GM23338 (cell line): ENCODE measurements at regions not wholly inside any gene's neighbourhood (a gene's known extent, or its start where the extent isn't known, plus 50 kb on each side); places are given as distances from the start of the nearest gene placed in this dataset.

Source experiments
- CREB1 ChIP-seq: fragments of 250-450 bp; sonication (Bioruptor Pico); IDR thresholded peaks from 2 replicates; pipeline ENCODE4 v1.5.0; 2020; ENCODE audit warnings: low read depth, mild to moderate bottlenecking, moderate library complexity
- EZH2 ChIP-seq: fragments of 200-600 bp; sonication (generic); IDR thresholded peaks from one replicate; pipeline ENCODE4 v1.8.0; 2017; ENCODE audit warnings: antibody characterized with exemption, mild to moderate bottlenecking, low read depth; ENCODE audit not compliant: unreplicated experiment
- EZH2phosphoT487 ChIP-seq: fragments of 200-600 bp; sonication (generic); IDR thresholded peaks from one replicate; pipeline ENCODE4 v1.8.1; 2018; ENCODE audit warnings: antibody characterized with exemption; ENCODE audit not compliant: unreplicated experiment
- JUNB ChIP-seq: IDR thresholded peaks from one replicate; pipeline ENCODE4 v1.6.1; 2016; ENCODE audit warnings: antibody characterized with exemption; ENCODE audit not compliant: unreplicated experiment
- POLR2AphosphoS5 ChIP-seq: IDR thresholded peaks from 2 replicates; pipeline ENCODE4 v1.6.1; 2016; ENCODE audit warnings: antibody characterized with exemption, low read depth
- STAT1 ChIP-seq: IDR thresholded peaks from one replicate; pipeline ENCODE4 v1.6.1; 2016; ENCODE audit warnings: antibody characterized with exemption; ENCODE audit not compliant: unreplicated experiment
- ZNF331 ChIP-seq: fragments of 250-450 bp; sonication (Bioruptor Pico); IDR thresholded peaks from 2 replicates; pipeline ENCODE4 v1.5.0; 2020; ENCODE audit warnings: low read depth, mild to moderate bottlenecking, moderate library complexity
- TF ChIP-seq, protein P1 (sequence below), 2 experiments: fragments of 200-600 bp in 1 of 2; sonication (generic) in 1 of 2; conservative IDR thresholded peaks; 2 replicates each; pipeline versions ENCODE4 v1.5.1 to v1.6.1; 2016 to 2017; ENCODE audit warnings: antibody characterized with exemption in 2 of 2, low read depth in 2 of 2, mild to moderate bottlenecking in 2 of 2, moderate library complexity in 1 of 2
- TF ChIP-seq, protein P2 (sequence below): IDR thresholded peaks from one replicate; pipeline ENCODE4 v1.6.1; 2018; ENCODE audit warnings: antibody characterized with exemption; ENCODE audit not compliant: unreplicated experiment
- TF ChIP-seq, protein P3 (sequence below): IDR thresholded peaks from 2 replicates; pipeline ENCODE4 v1.6.1; 2016; ENCODE audit warnings: antibody characterized with exemption
- TF ChIP-seq, protein P4 (sequence below): fragments of 250-450 bp; sonication (Bioruptor Pico); IDR thresholded peaks from 2 replicates; pipeline ENCODE4 v1.5.0; 2020; ENCODE audit warnings: mild to moderate bottlenecking, moderate library complexity

DNA sequence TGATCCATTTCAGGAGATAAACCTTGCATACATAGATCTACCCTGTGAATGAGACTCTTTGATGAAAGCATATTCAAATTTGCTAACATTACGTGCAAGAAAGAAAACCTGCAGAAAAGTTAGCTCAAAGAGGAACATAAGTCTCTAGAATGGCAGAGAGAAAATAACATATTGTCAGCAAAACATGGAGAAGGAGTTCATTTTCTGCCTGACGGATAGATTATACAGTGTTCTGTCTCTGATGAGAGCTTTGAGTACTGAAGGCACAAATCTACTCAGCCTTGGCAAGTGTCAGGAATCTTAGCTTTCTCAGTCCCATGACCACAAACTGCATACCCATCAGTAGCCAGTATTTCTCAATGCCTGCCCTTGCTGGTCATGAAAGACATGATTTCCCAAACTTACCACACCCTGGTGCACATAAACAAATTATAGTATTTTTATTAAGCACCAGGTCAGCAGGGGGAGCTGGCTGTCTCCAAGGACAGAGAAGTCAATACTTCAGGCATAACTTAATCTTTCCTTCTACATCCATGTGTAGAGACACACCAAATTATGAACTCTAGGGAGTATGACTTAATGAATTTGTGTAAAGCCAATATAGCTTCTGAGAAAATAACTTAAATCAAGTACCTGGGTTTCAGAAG is 401.2 kb upstream of the SOX11 start:
- TF ChIP-seq, protein P1, sequence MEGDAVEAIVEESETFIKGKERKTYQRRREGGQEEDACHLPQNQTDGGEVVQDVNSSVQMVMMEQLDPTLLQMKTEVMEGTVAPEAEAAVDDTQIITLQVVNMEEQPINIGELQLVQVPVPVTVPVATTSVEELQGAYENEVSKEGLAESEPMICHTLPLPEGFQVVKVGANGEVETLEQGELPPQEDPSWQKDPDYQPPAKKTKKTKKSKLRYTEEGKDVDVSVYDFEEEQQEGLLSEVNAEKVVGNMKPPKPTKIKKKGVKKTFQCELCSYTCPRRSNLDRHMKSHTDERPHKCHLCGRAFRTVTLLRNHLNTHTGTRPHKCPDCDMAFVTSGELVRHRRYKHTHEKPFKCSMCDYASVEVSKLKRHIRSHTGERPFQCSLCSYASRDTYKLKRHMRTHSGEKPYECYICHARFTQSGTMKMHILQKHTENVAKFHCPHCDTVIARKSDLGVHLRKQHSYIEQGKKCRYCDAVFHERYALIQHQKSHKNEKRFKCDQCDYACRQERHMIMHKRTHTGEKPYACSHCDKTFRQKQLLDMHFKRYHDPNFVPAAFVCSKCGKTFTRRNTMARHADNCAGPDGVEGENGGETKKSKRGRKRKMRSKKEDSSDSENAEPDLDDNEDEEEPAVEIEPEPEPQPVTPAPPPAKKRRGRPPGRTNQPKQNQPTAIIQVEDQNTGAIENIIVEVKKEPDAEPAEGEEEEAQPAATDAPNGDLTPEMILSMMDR (conservative IDR thresholded peaks at IDR 0.05; ENCODE audit: low read depth in 2 of 2), result no peak
- TF ChIP-seq JUNB (no peak), EZH2phosphoT487 (no peak), POLR2AphosphoS5 (no peak), EZH2 (no peak), CREB1 (CRISPR knock-in tag) (no peak), STAT1 (no peak), ZNF331 (CRISPR knock-in tag) (no peak)
- TF ChIP-seq, protein P2, sequence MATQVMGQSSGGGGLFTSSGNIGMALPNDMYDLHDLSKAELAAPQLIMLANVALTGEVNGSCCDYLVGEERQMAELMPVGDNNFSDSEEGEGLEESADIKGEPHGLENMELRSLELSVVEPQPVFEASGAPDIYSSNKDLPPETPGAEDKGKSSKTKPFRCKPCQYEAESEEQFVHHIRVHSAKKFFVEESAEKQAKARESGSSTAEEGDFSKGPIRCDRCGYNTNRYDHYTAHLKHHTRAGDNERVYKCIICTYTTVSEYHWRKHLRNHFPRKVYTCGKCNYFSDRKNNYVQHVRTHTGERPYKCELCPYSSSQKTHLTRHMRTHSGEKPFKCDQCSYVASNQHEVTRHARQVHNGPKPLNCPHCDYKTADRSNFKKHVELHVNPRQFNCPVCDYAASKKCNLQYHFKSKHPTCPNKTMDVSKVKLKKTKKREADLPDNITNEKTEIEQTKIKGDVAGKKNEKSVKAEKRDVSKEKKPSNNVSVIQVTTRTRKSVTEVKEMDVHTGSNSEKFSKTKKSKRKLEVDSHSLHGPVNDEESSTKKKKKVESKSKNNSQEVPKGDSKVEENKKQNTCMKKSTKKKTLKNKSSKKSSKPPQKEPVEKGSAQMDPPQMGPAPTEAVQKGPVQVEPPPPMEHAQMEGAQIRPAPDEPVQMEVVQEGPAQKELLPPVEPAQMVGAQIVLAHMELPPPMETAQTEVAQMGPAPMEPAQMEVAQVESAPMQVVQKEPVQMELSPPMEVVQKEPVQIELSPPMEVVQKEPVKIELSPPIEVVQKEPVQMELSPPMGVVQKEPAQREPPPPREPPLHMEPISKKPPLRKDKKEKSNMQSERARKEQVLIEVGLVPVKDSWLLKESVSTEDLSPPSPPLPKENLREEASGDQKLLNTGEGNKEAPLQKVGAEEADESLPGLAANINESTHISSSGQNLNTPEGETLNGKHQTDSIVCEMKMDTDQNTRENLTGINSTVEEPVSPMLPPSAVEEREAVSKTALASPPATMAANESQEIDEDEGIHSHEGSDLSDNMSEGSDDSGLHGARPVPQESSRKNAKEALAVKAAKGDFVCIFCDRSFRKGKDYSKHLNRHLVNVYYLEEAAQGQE, result no peak
- TF ChIP-seq, protein P3, sequence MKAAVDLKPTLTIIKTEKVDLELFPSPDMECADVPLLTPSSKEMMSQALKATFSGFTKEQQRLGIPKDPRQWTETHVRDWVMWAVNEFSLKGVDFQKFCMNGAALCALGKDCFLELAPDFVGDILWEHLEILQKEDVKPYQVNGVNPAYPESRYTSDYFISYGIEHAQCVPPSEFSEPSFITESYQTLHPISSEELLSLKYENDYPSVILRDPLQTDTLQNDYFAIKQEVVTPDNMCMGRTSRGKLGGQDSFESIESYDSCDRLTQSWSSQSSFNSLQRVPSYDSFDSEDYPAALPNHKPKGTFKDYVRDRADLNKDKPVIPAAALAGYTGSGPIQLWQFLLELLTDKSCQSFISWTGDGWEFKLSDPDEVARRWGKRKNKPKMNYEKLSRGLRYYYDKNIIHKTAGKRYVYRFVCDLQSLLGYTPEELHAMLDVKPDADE, result no peak
- TF ChIP-seq, protein P4, sequence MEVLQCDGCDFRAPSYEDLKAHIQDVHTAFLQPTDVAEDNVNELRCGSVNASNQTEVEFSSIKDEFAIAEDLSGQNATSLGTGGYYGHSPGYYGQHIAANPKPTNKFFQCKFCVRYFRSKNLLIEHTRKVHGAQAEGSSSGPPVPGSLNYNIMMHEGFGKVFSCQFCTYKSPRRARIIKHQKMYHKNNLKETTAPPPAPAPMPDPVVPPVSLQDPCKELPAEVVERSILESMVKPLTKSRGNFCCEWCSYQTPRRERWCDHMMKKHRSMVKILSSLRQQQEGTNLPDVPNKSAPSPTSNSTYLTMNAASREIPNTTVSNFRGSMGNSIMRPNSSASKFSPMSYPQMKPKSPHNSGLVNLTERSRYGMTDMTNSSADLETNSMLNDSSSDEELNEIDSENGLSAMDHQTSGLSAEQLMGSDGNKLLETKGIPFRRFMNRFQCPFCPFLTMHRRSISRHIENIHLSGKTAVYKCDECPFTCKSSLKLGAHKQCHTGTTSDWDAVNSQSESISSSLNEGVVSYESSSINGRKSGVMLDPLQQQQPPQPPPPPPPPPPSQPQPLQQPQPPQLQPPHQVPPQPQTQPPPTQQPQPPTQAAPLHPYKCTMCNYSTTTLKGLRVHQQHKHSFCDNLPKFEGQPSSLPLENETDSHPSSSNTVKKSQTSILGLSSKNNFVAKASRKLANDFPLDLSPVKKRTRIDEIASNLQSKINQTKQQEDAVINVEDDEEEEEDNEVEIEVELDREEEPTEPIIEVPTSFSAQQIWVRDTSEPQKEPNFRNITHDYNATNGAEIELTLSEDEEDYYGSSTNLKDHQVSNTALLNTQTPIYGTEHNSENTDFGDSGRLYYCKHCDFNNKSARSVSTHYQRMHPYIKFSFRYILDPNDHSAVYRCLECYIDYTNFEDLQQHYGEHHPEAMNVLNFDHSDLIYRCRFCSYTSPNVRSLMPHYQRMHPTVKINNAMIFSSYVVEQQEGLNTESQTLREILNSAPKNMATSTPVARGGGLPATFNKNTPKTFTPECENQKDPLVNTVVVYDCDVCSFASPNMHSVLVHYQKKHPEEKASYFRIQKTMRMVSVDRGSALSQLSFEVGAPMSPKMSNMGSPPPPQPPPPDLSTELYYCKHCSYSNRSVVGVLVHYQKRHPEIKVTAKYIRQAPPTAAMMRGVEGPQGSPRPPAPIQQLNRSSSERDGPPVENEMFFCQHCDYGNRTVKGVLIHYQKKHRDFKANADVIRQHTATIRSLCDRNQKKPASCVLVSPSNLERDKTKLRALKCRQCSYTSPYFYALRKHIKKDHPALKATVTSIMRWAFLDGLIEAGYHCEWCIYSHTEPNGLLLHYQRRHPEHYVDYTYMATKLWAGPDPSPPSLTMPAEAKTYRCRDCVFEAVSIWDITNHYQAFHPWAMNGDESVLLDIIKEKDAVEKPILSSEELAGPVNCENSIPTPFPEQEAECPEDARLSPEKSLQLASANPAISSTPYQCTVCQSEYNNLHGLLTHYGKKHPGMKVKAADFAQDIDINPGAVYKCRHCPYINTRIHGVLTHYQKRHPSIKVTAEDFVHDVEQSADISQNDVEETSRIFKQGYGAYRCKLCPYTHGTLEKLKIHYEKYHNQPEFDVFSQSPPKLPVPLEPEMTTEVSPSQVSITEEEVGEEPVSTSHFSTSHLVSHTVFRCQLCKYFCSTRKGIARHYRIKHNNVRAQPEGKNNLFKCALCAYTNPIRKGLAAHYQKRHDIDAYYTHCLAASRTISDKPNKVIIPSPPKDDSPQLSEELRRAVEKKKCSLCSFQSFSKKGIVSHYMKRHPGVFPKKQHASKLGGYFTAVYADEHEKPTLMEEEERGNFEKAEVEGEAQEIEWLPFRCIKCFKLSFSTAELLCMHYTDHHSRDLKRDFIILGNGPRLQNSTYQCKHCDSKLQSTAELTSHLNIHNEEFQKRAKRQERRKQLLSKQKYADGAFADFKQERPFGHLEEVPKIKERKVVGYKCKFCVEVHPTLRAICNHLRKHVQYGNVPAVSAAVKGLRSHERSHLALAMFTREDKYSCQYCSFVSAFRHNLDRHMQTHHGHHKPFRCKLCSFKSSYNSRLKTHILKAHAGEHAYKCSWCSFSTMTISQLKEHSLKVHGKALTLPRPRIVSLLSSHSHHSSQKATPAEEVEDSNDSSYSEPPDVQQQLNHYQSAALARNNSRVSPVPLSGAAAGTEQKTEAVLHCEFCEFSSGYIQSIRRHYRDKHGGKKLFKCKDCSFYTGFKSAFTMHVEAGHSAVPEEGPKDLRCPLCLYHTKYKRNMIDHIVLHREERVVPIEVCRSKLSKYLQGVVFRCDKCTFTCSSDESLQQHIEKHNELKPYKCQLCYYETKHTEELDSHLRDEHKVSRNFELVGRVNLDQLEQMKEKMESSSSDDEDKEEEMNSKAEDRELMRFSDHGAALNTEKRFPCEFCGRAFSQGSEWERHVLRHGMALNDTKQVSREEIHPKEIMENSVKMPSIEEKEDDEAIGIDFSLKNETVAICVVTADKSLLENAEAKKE (CRISPR knock-in tag), result no peak
